NCI-H1105 (cell line): ENCODE measurements at regions not wholly inside any gene's neighbourhood (a gene's known extent, or its start where the extent isn't known, plus 50 kb on each side); places are given as distances from the start of the nearest gene placed in this dataset.

ENCODE experiments used
- DNase-seq: peaks from one replicate; lab custom pipeline; 2025; lab: John Stamatoyannopoulos, UW

DNA sequence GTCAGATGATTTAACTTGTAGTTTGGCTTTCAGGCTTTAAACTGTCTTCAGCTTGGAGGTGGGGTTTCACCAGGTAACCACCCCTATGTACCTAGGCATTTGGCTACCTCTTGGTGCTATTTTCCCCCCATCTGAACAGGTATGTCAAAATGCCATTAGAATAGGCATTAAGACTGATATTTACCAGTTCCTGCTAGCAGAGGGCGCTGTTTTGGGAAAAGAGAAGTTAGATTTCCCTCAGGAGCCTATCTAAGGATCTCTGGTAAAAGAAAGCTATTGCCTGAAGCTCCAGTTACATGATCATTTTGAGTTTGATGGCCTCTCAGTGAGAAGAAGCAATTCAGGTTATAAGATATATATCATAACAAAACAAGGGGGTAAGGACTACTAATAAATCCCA, 879.1 kb downstream of the SH3BGRL start:
- no peak for DNase-seq

DNA sequence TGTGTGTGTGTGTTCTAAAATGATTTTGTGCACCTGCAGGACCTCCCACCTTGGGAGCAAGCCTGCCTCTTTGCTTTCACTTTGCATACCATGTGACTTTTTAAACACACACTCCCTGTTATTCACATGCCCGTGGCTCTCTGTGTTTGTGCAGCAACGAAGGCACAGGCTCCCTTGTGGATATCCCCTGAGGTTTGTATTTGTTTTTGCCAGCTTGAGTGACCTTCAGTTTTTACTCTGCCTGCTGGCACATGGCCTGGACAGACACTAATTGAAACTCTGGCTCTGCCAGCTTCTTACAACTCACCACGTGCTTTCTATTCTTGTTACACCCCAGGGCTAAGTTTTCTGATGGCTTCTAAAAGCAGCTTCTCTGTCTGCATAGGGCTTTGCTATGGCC, 885.8 kb downstream of the SH3BGRL start:
- DNase-seq: peak; percentile 1

DNA sequence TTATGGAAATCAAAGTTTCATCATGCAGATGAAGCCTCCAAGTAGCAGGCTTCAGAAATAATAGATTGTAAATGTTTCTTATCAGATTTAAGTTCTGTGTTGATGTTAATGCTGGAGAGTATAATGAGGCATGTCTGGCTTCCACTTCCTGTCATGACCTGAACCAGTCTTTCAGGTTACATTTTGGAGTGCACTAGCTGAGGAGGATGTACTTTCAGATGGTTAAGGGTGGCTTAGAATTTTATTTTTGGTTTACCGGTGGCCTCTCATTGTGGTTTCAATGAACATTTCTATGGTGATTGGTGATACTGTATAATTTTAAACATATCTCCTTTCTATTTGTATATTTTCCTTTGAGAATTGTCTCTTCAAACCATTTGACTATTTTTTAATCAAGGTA, 890.4 kb downstream of the SH3BGRL start:
- DNase-seq: no peak

DNA sequence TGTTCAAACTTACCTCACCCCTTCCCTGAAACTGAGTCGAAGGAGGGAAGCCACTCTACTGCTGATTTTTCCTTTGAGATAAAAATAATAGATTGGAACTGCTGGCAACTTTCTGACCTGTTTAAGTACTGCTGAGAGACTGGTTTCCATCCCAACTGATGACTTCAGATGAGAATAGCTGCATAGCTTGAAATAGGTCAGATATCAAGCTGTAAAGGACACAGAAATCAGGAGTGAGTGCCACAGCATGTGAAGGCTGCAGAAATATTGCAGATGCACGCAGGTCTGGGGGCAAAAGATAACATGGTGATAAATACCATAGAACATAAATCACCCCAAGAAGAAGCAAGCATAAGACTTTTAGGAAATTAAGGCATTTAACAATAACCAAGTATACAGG, 923.2 kb downstream of the SH3BGRL start:
- DNase-seq: no peak

DNA sequence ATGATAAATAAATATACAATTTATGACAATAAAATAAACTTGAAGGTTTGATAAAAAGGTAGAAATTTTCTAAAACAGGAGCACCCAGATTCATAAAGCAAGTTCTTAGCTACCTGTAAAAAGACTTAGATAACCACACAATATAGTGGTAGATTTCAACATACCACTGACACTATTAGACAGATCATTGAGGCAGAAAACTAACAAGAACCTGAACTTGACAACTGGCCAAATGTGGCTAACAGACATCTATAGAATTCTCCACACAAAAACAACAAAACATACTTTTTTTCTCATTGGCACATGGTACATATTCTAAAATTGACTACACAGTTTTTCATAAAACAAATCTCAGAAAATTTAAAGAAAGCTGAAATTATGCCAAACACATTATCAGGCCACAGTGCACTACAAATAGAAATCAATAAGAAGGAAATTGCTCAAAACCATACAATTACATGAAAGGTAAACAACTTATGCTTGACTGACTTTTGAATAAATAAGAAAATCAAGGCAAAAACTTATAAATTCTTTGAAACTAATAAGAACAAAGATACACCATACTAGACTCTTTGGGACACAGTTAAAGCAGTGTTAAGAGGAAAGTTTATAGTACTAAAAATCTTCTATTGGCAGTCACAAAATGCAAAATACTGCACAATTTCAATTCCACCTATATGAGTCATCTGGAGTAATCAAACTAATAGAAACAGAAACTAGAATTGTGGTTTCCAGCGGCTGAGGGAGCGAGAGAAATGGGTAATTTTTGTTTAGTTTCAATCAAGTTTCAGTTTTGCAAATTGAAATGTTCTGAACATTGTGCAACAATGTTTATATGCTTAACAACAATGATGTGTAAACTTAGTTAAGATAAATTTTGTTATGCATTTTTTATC, 925.6 kb downstream of the SH3BGRL start:
- no peak for DNase-seq

DNA sequence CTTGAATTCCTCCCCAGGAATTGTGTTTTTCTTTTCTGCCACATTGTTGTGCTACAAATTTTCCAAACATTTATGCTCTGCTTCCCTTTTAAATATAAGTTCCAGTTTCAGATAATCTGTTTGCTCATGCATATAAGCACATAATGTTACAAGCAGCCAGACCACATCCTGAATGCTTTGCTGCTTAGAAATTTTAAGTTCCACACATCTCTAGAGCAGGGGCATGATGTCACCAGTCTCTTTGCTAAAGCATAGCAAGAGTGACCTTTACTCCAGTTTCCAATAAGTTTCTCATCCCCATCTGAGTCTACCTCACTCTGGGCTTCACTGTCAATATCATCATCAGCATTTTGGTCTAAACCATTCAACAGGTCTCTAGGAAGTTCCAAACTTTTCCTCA, 932.5 kb downstream of the SH3BGRL start:
- no peak for DNase-seq

DNA sequence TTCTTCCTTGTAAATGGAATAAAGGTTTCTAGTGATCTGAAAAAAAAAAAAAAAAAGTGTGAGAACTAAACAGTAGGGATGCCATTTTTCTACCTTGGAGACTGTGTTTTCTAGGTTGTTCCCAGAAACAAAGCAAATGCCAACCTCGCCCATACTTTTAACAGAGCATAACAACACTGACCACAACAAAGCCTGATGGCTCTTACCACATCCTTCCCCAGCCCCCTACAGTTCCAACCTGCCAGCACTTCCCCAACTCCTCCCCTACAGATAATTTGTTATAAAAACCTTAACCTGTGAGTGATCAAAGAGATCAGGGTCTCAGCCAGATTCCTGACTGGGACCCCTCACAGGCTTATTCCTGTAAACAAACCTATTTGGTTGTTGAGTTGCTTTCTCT, 940.0 kb downstream of the SH3BGRL start:
- no peak for DNase-seq

DNA sequence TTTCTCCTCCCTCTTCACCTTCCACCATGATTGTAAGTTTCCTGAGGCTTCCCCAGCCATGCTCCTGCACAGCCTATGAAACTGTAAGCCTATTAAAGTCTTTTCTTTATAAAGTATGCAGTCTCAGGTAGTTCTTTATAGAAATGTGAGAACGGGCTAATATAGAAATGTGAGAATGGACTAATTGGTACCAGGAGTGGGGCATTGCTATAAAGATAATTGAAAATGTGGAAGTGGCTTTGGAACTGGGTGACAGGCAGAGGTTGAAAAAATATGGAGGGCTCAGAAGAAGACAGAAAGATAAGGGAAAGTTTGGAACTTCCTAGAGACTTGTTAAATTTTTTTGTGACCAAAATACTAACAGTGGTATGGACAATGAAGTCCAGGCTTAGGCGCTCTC, 959.3 kb downstream of the SH3BGRL start:
- DNase-seq: no peak

DNA sequence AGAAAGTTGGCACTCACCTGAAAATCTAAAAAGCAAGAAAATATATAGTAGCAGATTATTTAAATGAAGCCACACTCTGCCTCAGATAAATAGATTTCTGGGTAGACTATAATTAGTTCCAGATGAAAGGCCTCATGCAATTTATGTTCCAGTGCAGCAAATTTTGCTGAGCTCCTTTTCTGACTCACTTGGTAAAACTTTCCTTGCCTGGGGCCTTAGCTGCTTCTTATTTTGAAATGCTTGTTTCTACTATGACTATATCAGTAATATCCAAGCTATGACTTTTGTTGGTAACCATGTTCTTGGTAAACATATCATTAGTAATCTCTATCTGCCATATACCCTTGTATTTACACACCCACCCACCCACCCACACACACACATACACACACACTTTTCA, 961.8 kb downstream of the SH3BGRL start:
- no peak for DNase-seq

DNA sequence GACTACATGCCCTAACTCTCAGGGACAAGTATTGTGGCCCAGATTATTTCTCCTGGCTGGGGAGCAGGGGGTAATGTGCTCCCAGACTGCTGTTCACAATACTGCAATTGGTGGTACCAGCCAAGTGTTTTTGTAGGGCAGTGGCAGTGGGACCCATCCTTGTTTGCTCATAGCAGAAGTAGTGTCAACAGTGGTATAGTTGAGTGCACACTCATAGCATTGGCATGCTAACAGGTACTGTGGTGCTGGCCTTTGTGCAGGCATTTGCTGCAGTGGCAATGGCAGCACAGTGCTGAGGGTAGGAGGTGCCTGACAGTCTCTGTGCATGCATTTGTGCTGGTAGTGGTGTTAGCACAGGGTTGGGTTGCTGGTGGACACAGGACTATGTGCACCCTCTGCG, 995.0 kb downstream of the SH3BGRL start:
- DNase-seq: no peak

DNA sequence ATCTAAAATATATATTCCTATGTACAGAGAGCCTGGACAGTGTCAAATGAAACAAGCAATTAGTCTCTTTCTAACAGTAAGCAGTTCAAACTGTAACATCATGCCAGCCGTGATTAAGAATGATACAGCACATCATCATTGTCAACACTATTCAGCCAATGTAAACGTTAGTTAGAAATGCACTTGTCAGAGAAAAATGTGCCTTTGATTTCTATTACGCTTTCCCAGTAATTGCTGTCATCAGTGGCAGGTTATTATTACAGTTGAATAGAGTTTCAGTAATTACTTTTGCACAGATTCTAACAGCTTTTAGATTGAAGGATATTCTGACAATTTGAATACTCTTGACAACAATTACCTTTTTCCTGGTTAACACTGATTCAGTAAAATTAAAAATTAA, 1007.1 kb downstream of the SH3BGRL start:
- no peak for DNase-seq

DNA sequence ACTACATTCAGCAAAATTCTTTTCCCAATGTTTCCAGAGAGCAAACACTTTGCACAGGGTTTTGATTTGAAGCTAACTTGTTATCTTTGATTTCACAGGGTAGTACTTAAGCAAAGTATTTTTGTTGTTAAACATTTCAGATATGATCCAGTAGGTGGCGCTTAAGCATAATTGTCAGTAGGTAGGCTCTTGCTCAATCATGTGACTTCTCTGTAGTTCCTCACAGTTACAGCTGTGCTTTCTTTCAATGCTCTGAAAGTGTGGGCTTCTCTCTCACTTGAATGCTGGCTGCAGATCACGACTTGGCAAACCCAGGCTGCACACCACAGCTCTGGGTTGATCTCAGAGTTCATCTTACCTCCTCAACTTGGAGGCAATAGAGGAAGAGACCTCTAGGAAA, 1016.5 kb downstream of the SH3BGRL start:
- no peak for DNase-seq

DNA sequence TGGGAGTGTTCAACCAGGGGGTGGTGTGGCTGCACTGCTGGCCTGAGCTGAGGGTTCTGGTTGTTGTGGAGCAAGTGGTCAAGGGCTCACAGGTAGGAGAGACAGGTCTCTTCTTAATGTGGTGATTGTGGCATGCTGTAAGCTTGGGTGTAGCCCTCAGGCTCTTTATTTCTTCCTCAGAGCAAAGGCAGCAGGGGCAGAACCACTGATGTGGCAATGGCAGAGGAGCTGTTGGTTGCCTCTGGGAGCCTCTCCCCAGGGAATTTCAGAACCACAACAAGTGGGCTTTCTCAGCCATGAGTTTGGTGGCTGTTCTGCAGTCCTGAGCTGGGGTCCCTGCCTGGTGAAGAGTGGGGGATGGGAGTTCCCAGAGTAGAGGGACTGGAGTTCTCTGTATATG, 1017.2 kb downstream of the SH3BGRL start:
- no peak for DNase-seq

DNA sequence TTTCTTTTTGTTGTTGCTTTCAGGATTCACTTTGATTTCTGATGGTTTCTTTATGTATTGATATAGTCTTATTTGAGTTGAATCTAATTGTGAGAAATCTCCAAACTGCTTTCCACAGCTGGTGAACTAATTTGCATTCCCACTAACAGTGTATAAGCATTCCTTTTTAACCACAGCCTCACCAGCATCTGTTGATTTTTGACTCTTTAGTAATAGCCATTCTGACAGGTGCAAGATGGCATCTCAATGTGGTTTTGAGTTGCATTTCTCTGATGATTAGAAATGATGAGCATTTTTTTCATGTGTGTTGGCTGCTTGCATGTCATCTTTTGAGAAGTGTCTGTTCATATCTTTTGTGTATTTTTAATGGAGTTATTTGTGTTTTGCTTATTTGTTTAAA, 1023.1 kb downstream of the SH3BGRL start:
- DNase-seq: no peak

DNA sequence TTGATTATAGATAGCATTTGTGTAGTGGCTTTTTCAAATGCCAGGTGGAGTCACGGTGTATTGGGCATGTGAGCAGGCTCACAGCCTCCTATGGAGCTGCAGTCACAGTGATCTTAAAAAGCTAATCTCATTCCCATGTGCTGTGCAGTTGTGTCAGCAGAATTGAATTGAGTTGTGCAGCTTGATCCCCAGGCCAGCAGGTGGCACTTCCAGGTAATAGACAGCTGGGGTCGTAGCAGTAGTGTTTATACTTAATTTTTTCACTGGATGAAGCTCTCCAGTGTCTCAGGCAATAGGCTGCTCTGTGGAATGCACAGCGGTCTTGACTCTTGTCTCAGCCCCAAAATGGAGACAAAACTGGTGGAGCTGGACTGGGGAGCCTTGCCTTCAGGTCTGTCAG, 1028.1 kb downstream of the SH3BGRL start:
- no peak for DNase-seq

DNA sequence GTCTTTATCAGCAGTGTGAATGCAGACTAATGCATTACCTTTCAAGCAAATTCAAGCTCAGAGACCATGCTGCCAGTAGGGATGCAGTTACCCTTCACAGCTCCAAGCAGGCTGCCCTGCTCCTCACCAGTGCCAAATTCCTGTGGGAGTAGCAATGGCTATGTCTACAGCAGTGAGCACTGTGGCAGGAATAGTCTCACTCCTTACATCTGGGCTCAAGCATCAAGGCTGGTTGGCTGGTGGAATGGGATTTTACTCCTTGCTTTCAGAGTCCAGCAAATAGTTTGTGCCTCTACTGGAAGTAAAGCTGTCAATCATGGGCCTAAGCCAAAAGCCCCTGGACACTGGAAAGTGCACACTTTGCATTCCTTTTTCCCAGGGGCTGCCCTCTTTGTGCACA, 1030.8 kb downstream of the SH3BGRL start:
- DNase-seq: no peak

DNA sequence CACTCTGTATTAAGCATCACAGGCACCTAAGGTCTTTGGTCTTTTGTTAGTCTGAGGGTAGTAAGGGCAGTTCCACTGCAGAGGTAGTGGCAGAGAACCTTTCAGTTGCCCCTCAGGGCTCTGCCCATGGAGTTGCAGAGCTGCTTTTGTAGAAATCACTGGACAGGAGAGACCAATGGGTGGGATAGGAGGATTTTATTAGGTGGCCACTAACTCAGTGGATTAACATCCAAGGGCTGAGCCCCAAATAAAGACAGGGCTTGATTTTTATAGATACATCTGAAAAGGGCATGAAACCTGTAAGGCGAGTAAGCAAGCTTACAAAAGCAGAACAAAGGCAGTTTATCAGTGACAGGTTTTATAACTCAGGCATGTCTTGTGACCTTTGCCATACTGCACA, 1035.4 kb downstream of the SH3BGRL start:
- DNase-seq: no peak
